H9 (cell line): ENCODE measurements at regions not wholly inside any gene's neighbourhood (a gene's known extent, or its start where the extent isn't known, plus 50 kb on each side); places are given as distances from the start of the nearest gene placed in this dataset.

ENCODE experiments used
- DNase-seq: peaks from one replicate; pipeline ENCODE4 v3.0.0-alpha.2; 2017
- H2AFZ ChIP-seq: one replicate; pipeline ENCODE4 v1.6.1; 2013; ENCODE audit warnings: mild to moderate bottlenecking, low read length, control low read depth, moderate library complexity
- H2AK5ac ChIP-seq: 2 replicates; pipeline ENCODE4 v1.6.1; 2013; ENCODE audit warnings: low read length, control low read depth, mixed read lengths; ENCODE audit not compliant: insufficient read length
- H2BK120ac ChIP-seq: one replicate; pipeline ENCODE4 v1.6.1; 2013; ENCODE audit warnings: low read depth, mild to moderate bottlenecking, low read length, control low read depth, inconsistent platforms; ENCODE audit not compliant: poor library complexity, severe bottlenecking
- H2BK12ac ChIP-seq: 2 replicates; pipeline ENCODE4 v1.6.1; 2013; ENCODE audit warnings: low read length, control low read depth, mixed read lengths, low read depth; ENCODE audit not compliant: insufficient read length
- H2BK15ac ChIP-seq: 2 replicates; pipeline ENCODE4 v1.6.1; 2013; ENCODE audit warnings: low read depth, low read length, control low read depth
- H2BK20ac ChIP-seq: one replicate; pipeline ENCODE4 v1.6.1; 2013; ENCODE audit warnings: low read depth, mild to moderate bottlenecking, low read length, control low read depth, inconsistent platforms; ENCODE audit not compliant: poor library complexity, severe bottlenecking
- H2BK5ac ChIP-seq: 2 replicates; pipeline ENCODE4 v1.6.1; 2013; ENCODE audit warnings: low read length, control low read depth, mixed read lengths; ENCODE audit not compliant: insufficient read length
- H3K14ac ChIP-seq: 2 replicates; pipeline ENCODE4 v1.6.1; 2013; ENCODE audit warnings: low read length, control low read depth; ENCODE audit not compliant: insufficient read depth
- H3K18ac ChIP-seq: 2 replicates; pipeline ENCODE4 v1.6.1; 2013; ENCODE audit warnings: low read depth, mild to moderate bottlenecking, mixed read lengths, low read length, control low read depth; ENCODE audit not compliant: insufficient read length
- H3K23ac ChIP-seq: 2 replicates; pipeline ENCODE4 v1.6.1; 2013; ENCODE audit warnings: low read length, control low read depth, mixed read lengths, low read depth; ENCODE audit not compliant: insufficient read length
- H3K23me2 ChIP-seq: 2 replicates; pipeline ENCODE4 v1.6.1; 2013; ENCODE audit warnings: low read depth, mild to moderate bottlenecking, mixed read lengths, low read length, control low read depth; ENCODE audit not compliant: insufficient read length, poor library complexity, severe bottlenecking
- H3K27ac ChIP-seq: 2 replicates; pipeline ENCODE4 v1.5.1; 2013; ENCODE audit warnings: low read length, control low read depth, mixed read lengths, low read depth; ENCODE audit not compliant: insufficient read length
- H3K27me3 ChIP-seq: 2 replicates; pipeline ENCODE4 v1.6.1; 2013; ENCODE audit warnings: low read length, control low read depth, inconsistent platforms; ENCODE audit not compliant: insufficient read depth
- H3K4ac ChIP-seq: 2 replicates; pipeline ENCODE4 v1.6.1; 2013; ENCODE audit warnings: low read depth, mild to moderate bottlenecking, control low read depth, inconsistent platforms, low read length, moderate library complexity
- H3K4me1 ChIP-seq: 2 replicates; pipeline ENCODE4 v1.6.1; 2013; ENCODE audit warnings: low read length, control low read depth, inconsistent platforms; ENCODE audit not compliant: insufficient read depth
- H3K4me2 ChIP-seq: 2 replicates; pipeline ENCODE4 v1.6.1; 2013; ENCODE audit warnings: low read length, control low read depth, mixed read lengths; ENCODE audit not compliant: insufficient read length, insufficient read depth
- H3K56ac ChIP-seq: 2 replicates; pipeline ENCODE4 v1.6.1; 2013; ENCODE audit warnings: low read depth, mild to moderate bottlenecking, mixed read lengths, low read length, control low read depth; ENCODE audit not compliant: insufficient read length
- H3K79me1 ChIP-seq: 2 replicates; pipeline ENCODE4 v1.6.1; 2013; ENCODE audit warnings: low read depth, mild to moderate bottlenecking, moderate library complexity, low read length, control low read depth, inconsistent platforms; ENCODE audit not compliant: insufficient read depth, poor library complexity, severe bottlenecking
- H3K79me2 ChIP-seq: 2 replicates; pipeline ENCODE4 v1.6.1; 2013; ENCODE audit warnings: low read length, control low read depth, inconsistent platforms; ENCODE audit not compliant: insufficient read depth
- H3K9ac ChIP-seq: 2 replicates; pipeline ENCODE4 v1.6.1; 2013; ENCODE audit warnings: low read length, control low read depth, mixed read lengths; ENCODE audit not compliant: insufficient read length; ENCODE audit errors: extremely low read depth
- H3K9me3 ChIP-seq: one replicate; pipeline ENCODE4 v1.6.1; 2013; ENCODE audit warnings: low read depth, low read length, inconsistent platforms; ENCODE audit not compliant: control insufficient read depth
- H3T11ph ChIP-seq: one replicate; pipeline ENCODE4 v1.6.1; 2013; ENCODE audit warnings: mild to moderate bottlenecking, low read length, control low read depth, inconsistent platforms
- H4K20me1 ChIP-seq: one replicate; pipeline ENCODE4 v1.6.1; 2013; ENCODE audit not compliant: control insufficient read depth, insufficient read length, insufficient read depth
- H4K5ac ChIP-seq: 2 replicates; pipeline ENCODE4 v1.6.1; 2013; ENCODE audit warnings: low read depth, mild to moderate bottlenecking, mixed read lengths, low read length, control low read depth; ENCODE audit not compliant: insufficient read length
- H4K8ac ChIP-seq: replicated peaks from 2 replicates; pipeline ENCODE4 v1.6.1; 2013; ENCODE audit warnings: low read length, control low read depth, mixed read lengths, low read depth; ENCODE audit not compliant: insufficient read length
- H4K91ac ChIP-seq: 2 replicates; pipeline ENCODE4 v1.6.1; 2013; ENCODE audit warnings: low read depth, mild to moderate bottlenecking, moderate library complexity, mixed read lengths, low read length, control low read depth; ENCODE audit not compliant: insufficient read length
- H3K27ac Mint-ChIP-seq, 3 experiments: 2 replicates in 2 of 3; 3 replicates in 1 of 3; pipeline ENCODE4 v1.8.0; 2020 to 2021; ENCODE audit warnings: mixed read lengths in 3 of 3, mild to moderate bottlenecking in 1 of 3, moderate library complexity in 1 of 3
- H3K27me3 Mint-ChIP-seq: 2 replicates; pipeline ENCODE4 v1.8.0; 2021; ENCODE audit warnings: low read depth, mild to moderate bottlenecking, moderate library complexity, mixed read lengths
- H3K36me3 Mint-ChIP-seq, 3 experiments: 2 replicates in 2 of 3; 3 replicates in 1 of 3; pipeline ENCODE4 v1.8.0; 2020 to 2021; ENCODE audit warnings: low read depth in 3 of 3, mixed read lengths in 3 of 3; ENCODE audit not compliant: insufficient read depth in 1 of 3
- H3K4me1 Mint-ChIP-seq, 2 experiments: 2 replicates each; pipeline ENCODE4 v1.8.0; 2020; ENCODE audit warnings: mixed read lengths in 2 of 2
- H3K4me3 Mint-ChIP-seq, 2 experiments: 2 replicates in 1 of 2; 3 replicates in 1 of 2; pipeline ENCODE4 v1.8.0; 2020 to 2021; ENCODE audit warnings: mild to moderate bottlenecking in 2 of 2, mixed read lengths in 2 of 2, moderate library complexity in 1 of 2
- H3K9me3 Mint-ChIP-seq, 2 experiments: 2 replicates in 1 of 2; 3 replicates in 1 of 2; pipeline ENCODE4 v1.8.0; 2020; ENCODE audit warnings: mild to moderate bottlenecking in 2 of 2, mixed read lengths in 2 of 2, moderate library complexity in 1 of 2
- WGBS: extraction: QIAGEN DNeasy Blood & Tissue Kit; methylation state at CpG from one replicate; pipeline ENCODE4 v1.1.7; 2013; ENCODE audit warnings: missing lambda C conversion rate, low lambda C conversion rate, mixed read lengths; ENCODE audit not compliant: insufficient read length; ENCODE audit errors: extremely low coverage; 5-methylcytosine and 5-hydroxymethylcytosine counted together
- TF ChIP-seq, protein P1 (sequence below): fragments of 200-600 bp; sonication (generic); conservative IDR thresholded peaks from 3 replicates; pipeline ENCODE4 v1.8.0; 2021; ENCODE audit warnings: antibody characterized with exemption, mild to moderate bottlenecking

DNA sequence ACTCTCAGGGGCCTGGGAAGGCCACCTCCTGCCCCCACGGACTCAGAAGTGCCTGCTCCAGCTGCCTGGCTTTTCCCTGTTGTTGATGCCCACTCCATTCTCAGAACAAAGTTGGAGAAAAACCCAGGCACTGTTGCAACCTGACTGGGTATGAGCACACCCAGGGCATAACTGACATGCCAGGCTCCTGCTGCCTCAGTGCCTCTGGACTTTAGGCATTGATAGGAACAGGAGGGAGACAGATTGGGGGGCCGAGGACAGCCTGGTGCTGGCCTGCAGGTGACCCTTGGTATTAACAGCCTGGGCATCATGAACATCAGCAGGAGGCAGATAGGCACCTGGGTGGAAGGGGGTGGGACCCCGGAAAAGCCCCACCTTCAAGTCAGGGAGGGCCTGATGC lies 685.9 kb upstream of the CDH10 start:
- H2AK5ac ChIP-seq, result no peak overlapping the region
- H3K4me3 Mint-ChIP-seq, result no peak overlapping the region
- H3K4me1 ChIP-seq, result no peaks in the 10 kb centered on the region
- no CpG with 5 or more reads among the region's 3 CpGs for WGBS
- H3K14ac ChIP-seq, result no peak overlapping the region
- H3K4me1 Mint-ChIP-seq, result peaks cover 2 to 6% of the 10 kb centered on the region in 2 experiments; a peak in 2 of 4 replicates
- H3K4me2 ChIP-seq, result no peak overlapping the region
- H3K9me3 ChIP-seq, result no peaks in the 10 kb centered on the region
- DNase-seq, result no peak
- peaks cover 0 to 8% of the 10 kb centered on the region in 2 experiments; a peak in 3 of 5 replicates for H3K9me3 Mint-ChIP-seq
- peaks cover 0 to 16% (median 8%) of the 10 kb centered on the region in 3 experiments; a peak in 4 of 7 replicates for H3K36me3 Mint-ChIP-seq
- H3K27ac Mint-ChIP-seq, result no peak overlapping the region
- H2BK5ac ChIP-seq, result no peak overlapping the region
- no peak overlapping the region for H2BK15ac ChIP-seq
- H4K8ac ChIP-seq, result no peak overlapping the region
- no peak overlapping the region for H3T11ph ChIP-seq
- no peak overlapping the region for H3K56ac ChIP-seq
- no peaks in the 10 kb centered on the region for H4K20me1 ChIP-seq
- no peak overlapping the region for H2BK20ac ChIP-seq
- H3K4ac ChIP-seq, result no peak overlapping the region
- no peak overlapping the region for H2BK120ac ChIP-seq
- H3K18ac ChIP-seq, result no peak overlapping the region
- H3K27ac ChIP-seq, result no peak overlapping the region
- no peak overlapping the region for H2AFZ ChIP-seq
- no peak overlapping the region for H4K91ac ChIP-seq
- H3K79me1 ChIP-seq, result no peaks in the 10 kb centered on the region
- H3K27me3 Mint-ChIP-seq, result no peaks in the 10 kb centered on the region
- no peaks in the 10 kb centered on the region for H3K79me2 ChIP-seq
- no peaks in the 10 kb centered on the region for H3K27me3 ChIP-seq
- no peaks in the 10 kb centered on the region for H3K23me2 ChIP-seq
- H2BK12ac ChIP-seq, result no peak overlapping the region
- H4K5ac ChIP-seq, result no peak overlapping the region
- no peak overlapping the region for H3K23ac ChIP-seq
- TF ChIP-seq, protein P1, sequence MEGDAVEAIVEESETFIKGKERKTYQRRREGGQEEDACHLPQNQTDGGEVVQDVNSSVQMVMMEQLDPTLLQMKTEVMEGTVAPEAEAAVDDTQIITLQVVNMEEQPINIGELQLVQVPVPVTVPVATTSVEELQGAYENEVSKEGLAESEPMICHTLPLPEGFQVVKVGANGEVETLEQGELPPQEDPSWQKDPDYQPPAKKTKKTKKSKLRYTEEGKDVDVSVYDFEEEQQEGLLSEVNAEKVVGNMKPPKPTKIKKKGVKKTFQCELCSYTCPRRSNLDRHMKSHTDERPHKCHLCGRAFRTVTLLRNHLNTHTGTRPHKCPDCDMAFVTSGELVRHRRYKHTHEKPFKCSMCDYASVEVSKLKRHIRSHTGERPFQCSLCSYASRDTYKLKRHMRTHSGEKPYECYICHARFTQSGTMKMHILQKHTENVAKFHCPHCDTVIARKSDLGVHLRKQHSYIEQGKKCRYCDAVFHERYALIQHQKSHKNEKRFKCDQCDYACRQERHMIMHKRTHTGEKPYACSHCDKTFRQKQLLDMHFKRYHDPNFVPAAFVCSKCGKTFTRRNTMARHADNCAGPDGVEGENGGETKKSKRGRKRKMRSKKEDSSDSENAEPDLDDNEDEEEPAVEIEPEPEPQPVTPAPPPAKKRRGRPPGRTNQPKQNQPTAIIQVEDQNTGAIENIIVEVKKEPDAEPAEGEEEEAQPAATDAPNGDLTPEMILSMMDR, result no peak
- H3K9ac ChIP-seq, result no peak overlapping the region
